OCI-LY7 (cell line): ENCODE measurements at regions not wholly inside any gene's neighbourhood (a gene's known extent, or its start where the extent isn't known, plus 50 kb on each side); places are given as distances from the start of the nearest gene placed in this dataset.

Experiments
- BruUV-seq: library from RNA; stranded (reverse); fragments of 400-500 nt; replicated peaks from 2 replicates; lab custom pipeline; 2021; lab: Mats Ljungman, UMichigan
- CTCF ChIA-PET: fragments of 300-600 bp; sonication (Branson Sonifier 250); formaldehyde crosslinking; loops from one replicate; lab custom pipeline; 2022; ENCODE audit warnings: antibody characterized with exemption; ENCODE audit not compliant: unreplicated experiment; lab: Charles Lee
- POLR2A ChIA-PET: fragments of 300-600 bp; sonication (Branson Sonifier 250); formaldehyde crosslinking; loops from one replicate; lab custom pipeline; 2022; ENCODE audit warnings: antibody characterized with exemption; lab: Charles Lee
- DNase-seq: peaks from one replicate; pipeline ENCODE4 v3.0.0-alpha.2; 2015; ENCODE audit warnings: low spot score
- H2AFZ ChIP-seq: fragments of 200-600 bp; sonication (generic), shearing (Covaris generic); 2 replicates; pipeline ENCODE4 v1.6.1; 2014; ENCODE audit warnings: mild to moderate bottlenecking, antibody characterized with exemption, low read length, moderate library complexity
- H3K27ac ChIP-seq: fragments of 200-600 bp; sonication (generic); 2 replicates; pipeline ENCODE4 v1.5.1; 2014; ENCODE audit warnings: mixed run types, low read depth, mild to moderate bottlenecking, moderate library complexity, low read length, inconsistent platforms; ENCODE audit not compliant: poor library complexity, severe bottlenecking
- H3K36me3 ChIP-seq: fragments of 200-600 bp; sonication (generic); 2 replicates; pipeline ENCODE4 v1.6.1; 2014; ENCODE audit warnings: mild to moderate bottlenecking, antibody characterized with exemption, low read length, moderate library complexity, mixed read lengths; ENCODE audit not compliant: insufficient read depth
- H3K4me1 ChIP-seq: fragments of 200-600 bp; sonication (generic); 2 replicates; pipeline ENCODE4 v1.5.1; 2014; ENCODE audit warnings: mild to moderate bottlenecking, low read length; ENCODE audit not compliant: insufficient read depth, poor library complexity, severe bottlenecking
- H3K4me2 ChIP-seq: fragments of 200-600 bp; sonication (generic); 2 replicates; pipeline ENCODE4 v1.6.1; 2014; ENCODE audit warnings: mild to moderate bottlenecking, low read length
- H3K4me3 ChIP-seq: fragments of 200-600 bp; sonication (generic); 2 replicates; pipeline ENCODE4 v1.5.1; 2014; ENCODE audit warnings: mild to moderate bottlenecking, low read depth, low read length; ENCODE audit not compliant: poor library complexity, severe bottlenecking
- H3K79me2 ChIP-seq: fragments of 200-600 bp; sonication (generic); 2 replicates; pipeline ENCODE4 v1.6.1; 2016; ENCODE audit warnings: low read depth, mild to moderate bottlenecking, low read length, moderate library complexity, mixed read lengths; ENCODE audit not compliant: insufficient read depth
- H3K9me2 ChIP-seq: fragments of 200-600 bp; sonication (generic); 2 replicates; pipeline ENCODE4 v1.6.1; 2016; ENCODE audit warnings: mild to moderate bottlenecking, low read length, mixed read lengths; ENCODE audit not compliant: insufficient read depth
- H3K9me3 ChIP-seq: fragments of 200-600 bp; sonication (generic); 2 replicates; pipeline ENCODE4 v1.6.1; 2014; ENCODE audit warnings: mild to moderate bottlenecking, mixed run types, low read length, mixed read lengths
- H4K20me1 ChIP-seq: fragments of 200-600 bp; sonication (generic); 2 replicates; pipeline ENCODE4 v1.6.1; 2014; ENCODE audit warnings: mild to moderate bottlenecking, antibody characterized with exemption, low read length, moderate library complexity, mixed read lengths; ENCODE audit not compliant: insufficient read depth
- EZH2phosphoT487 ChIP-seq: fragments of 200-600 bp; sonication (generic); IDR thresholded peaks from 2 replicates; pipeline ENCODE4 v1.6.1; 2018; ENCODE audit warnings: low read depth, borderline replicate concordance, mild to moderate bottlenecking, mixed run types, antibody characterized with exemption, low read length, moderate library complexity, mixed read lengths
- intact Hi-C: fragments of 100-400 bp; cut with micrococcal nuclease; formaldehyde crosslinking; loops from one replicate; pipeline ENCODE4 v1.10.0; 2022; ENCODE audit not compliant: unreplicated experiment
- TF ChIP-seq, protein P1 (sequence below): fragments of 200-600 bp; sonication (generic); conservative IDR thresholded peaks from 2 replicates; pipeline ENCODE4 v1.5.1; 2014; ENCODE audit warnings: mild to moderate bottlenecking, antibody characterized with exemption, low read length, moderate library complexity, mixed read lengths

DNA sequence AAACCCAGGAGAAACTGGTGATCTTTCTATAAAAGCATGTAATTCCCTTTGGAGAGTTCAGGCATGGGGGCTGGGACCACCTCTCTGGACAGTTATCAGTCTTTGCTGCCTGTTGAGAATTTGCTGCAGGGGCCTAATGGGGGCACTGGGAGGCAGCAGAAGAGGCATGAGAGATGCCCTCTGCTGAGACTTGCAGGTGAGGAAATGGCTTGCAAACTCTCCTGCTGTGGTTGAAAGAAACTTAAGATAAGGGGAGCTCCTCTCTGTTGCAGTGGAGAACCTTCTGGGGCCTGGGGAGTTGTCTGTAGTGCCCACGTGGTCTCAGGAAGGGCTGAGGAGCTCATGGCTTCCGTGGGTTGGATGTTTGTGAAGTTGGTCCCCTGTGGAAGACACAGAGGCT is 301.1 kb upstream of the FOXF1 start:
- intact Hi-C loops = no loop called here
- H3K36me3 ChIP-seq = no peaks in the 10 kb centered on the region
- no peaks in the 10 kb centered on the region for H4K20me1 ChIP-seq

DNA sequence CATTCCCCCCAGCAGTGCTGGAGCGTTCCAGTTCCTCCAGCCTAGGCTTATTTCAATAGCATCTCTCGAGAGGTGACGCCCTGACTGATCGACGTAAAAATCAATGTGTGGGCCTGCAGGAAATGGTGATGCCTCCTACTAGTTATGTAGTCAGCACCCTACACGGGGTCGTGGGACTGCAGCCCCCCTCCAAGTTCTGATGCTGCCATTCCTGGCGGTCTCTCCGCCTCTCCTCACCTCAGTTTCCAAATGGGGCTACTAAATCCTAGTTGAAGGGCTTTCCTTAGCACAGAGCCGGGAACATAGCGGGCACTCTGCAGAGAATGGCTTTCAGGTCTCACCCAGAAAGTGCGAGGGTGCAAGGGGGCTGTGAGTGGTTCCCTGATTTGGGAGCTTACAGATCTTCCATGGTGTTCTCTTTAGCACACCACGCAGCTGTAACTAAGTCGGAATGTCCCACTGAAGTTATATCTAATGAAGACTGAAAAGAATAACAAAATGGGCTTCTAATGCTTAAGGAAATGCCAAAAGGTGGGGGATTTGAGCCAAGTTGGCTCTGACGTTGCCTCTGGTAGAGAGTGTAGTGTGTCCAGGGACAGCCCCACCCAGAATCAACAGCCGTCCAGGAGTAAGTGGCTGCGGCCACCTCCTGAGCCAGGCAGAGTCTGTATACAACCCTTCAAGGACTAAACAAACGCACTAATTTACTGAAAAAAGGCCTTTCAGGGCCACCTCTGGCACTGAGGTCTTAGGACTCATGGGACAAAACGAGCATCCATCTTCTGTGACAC is 299.7 kb upstream of the FOXF1 start:
- intact Hi-C loops = no loop called here
- H3K27ac ChIP-seq = no peak overlapping the region
- no peak overlapping the region for H2AFZ ChIP-seq
- peaks cover 5% of the 10 kb centered on the region; the same call in 1 of the 2 replicates for H3K9me3 ChIP-seq
- H3K9me2 ChIP-seq = no peaks in the 10 kb centered on the region
- H3K4me1 ChIP-seq = no peaks in the 10 kb centered on the region
- CTCF ChIA-PET = no interaction called here
- H3K36me3 ChIP-seq = no peaks in the 10 kb centered on the region
- no peaks in the 10 kb centered on the region for H4K20me1 ChIP-seq
- H3K79me2 ChIP-seq = no peaks in the 10 kb centered on the region
- no peak overlapping the region for H3K4me2 ChIP-seq
- BruUV-seq = no TSS peak
- TF ChIP-seq EZH2phosphoT487 = no peak
- TF ChIP-seq, protein P1, sequence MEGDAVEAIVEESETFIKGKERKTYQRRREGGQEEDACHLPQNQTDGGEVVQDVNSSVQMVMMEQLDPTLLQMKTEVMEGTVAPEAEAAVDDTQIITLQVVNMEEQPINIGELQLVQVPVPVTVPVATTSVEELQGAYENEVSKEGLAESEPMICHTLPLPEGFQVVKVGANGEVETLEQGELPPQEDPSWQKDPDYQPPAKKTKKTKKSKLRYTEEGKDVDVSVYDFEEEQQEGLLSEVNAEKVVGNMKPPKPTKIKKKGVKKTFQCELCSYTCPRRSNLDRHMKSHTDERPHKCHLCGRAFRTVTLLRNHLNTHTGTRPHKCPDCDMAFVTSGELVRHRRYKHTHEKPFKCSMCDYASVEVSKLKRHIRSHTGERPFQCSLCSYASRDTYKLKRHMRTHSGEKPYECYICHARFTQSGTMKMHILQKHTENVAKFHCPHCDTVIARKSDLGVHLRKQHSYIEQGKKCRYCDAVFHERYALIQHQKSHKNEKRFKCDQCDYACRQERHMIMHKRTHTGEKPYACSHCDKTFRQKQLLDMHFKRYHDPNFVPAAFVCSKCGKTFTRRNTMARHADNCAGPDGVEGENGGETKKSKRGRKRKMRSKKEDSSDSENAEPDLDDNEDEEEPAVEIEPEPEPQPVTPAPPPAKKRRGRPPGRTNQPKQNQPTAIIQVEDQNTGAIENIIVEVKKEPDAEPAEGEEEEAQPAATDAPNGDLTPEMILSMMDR = no peak
- no peak for DNase-seq
- no peak overlapping the region for H3K4me3 ChIP-seq
- POLR2A ChIA-PET = no interaction called here

More for the DNA sequence above, 301.1 kb upstream of the FOXF1 start:
- H3K27ac ChIP-seq = no peak overlapping the region
- H3K79me2 ChIP-seq = no peaks in the 10 kb centered on the region
- peaks cover 5% of the 10 kb centered on the region; the same call in 1 of the 2 replicates for H3K9me3 ChIP-seq
- H3K4me3 ChIP-seq = no peak overlapping the region
- no peak overlapping the region for H2AFZ ChIP-seq
- ChIA-PET CTCF (interaction anchor here (1.0 kb wide), 1 partner anchor 14 kb away, joined by 3 read pairs; no protein-coding TSS in a partner anchor), POLR2A (interaction anchor here (0.6 kb wide), 1 partner anchor 91 kb away, joined by 5 read pairs; no protein-coding TSS in a partner anchor)
- DNase-seq = no peak
- no peak overlapping the region for H3K4me2 ChIP-seq
- no TSS peak for BruUV-seq
- TF ChIP-seq, protein P1 = no peak
- TF ChIP-seq EZH2phosphoT487 = no peak
- H3K9me2 ChIP-seq = no peaks in the 10 kb centered on the region
- H3K4me1 ChIP-seq = no peaks in the 10 kb centered on the region

DNA sequence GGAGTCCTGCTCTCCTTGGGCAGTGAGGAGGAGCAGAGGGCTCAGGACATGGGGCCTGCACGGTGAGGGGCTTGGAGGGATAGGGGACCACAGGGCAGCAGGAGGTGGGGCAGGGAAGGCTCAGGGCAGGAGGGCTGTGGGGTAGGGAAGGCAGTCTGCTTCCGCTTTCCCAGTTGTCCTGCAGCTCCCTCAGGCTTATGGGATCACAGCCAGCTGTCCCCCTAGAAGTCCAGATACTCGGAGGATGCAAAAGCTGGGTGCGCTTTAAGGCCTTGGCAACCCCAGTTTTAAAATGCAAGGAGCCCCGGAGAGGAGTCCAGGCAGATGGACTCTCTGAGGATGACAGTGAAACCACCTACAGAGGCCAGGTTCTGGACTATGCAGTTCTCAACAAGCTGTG is 299.1 kb upstream of the FOXF1 start:
- Histone ChIP-seq H3K27ac (no peak overlapping the region), H3K4me1 (no peaks in the 10 kb centered on the region), H2AFZ (peak overlapping the region; percentile 82), H3K36me3 (no peaks in the 10 kb centered on the region), H4K20me1 (no peaks in the 10 kb centered on the region), H3K4me3 (no peak overlapping the region), H3K79me2 (no peaks in the 10 kb centered on the region), H3K9me2 (no peaks in the 10 kb centered on the region), H3K4me2 (no peak overlapping the region), H3K9me3 (peaks cover 5% of the 10 kb centered on the region; the same call in 1 of the 2 replicates)
- ChIA-PET POLR2A (no interaction called here), CTCF (no interaction called here)
- TF ChIP-seq, protein P1 = no peak
- no peak for TF ChIP-seq EZH2phosphoT487
- no peak for DNase-seq
- BruUV-seq = no TSS peak
- intact Hi-C loops = no loop called here
